C4-2B (cell line): ENCODE measurements at regions not wholly inside any gene's neighbourhood (a gene's known extent, or its start where the extent isn't known, plus 50 kb on each side); places are given as distances from the start of the nearest gene placed in this dataset.

ENCODE experiments used
- H3K27ac ChIP-seq: fragments of 450-650 bp; 2 replicates; pipeline ENCODE4 v1.5.1; 2017
- ZFX ChIP-seq: fragments of 450-650 bp; IDR thresholded peaks from 2 replicates; pipeline ENCODE4 v1.6.1; 2017
- TF ChIP-seq, protein P1 (sequence below): fragments of 450-650 bp; conservative IDR thresholded peaks from 2 replicates; pipeline ENCODE4 v1.5.1; 2017; ENCODE audit warnings: mild to moderate bottlenecking

DNA sequence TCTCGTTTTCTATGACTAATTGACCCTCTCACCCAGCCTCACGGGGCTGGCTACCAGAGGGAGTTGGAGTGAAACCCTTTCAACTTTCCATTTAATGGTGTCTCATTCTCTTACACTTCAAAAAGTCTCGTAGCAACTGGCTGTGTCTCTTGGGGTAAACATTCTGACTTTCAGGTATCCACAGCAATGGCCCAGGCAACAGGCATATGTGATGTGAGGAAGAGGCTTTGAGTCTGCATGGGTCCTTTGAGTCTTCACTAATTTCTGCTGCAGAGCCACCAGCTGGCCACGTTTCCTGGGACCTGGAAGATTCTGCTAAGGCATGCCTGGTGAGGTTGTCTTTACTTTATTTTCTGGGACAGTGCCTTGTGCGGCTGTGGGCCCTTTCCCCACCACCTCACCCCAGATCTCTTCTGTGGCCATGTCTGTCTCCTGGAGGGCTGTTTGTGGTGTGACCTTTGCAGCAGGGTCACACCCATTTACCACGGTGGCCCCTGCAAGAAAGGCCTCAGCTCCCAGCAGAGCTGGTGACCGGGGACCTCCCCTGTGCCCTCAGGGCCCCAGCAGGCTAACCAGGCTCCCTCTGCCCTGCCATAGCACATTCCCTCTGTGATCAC is 112.5 kb upstream of the FRG1 start:
- no peak for TF ChIP-seq ZFX
- TF ChIP-seq, protein P1, sequence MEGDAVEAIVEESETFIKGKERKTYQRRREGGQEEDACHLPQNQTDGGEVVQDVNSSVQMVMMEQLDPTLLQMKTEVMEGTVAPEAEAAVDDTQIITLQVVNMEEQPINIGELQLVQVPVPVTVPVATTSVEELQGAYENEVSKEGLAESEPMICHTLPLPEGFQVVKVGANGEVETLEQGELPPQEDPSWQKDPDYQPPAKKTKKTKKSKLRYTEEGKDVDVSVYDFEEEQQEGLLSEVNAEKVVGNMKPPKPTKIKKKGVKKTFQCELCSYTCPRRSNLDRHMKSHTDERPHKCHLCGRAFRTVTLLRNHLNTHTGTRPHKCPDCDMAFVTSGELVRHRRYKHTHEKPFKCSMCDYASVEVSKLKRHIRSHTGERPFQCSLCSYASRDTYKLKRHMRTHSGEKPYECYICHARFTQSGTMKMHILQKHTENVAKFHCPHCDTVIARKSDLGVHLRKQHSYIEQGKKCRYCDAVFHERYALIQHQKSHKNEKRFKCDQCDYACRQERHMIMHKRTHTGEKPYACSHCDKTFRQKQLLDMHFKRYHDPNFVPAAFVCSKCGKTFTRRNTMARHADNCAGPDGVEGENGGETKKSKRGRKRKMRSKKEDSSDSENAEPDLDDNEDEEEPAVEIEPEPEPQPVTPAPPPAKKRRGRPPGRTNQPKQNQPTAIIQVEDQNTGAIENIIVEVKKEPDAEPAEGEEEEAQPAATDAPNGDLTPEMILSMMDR: no peak
- H3K27ac ChIP-seq: no peak overlapping the region

DNA sequence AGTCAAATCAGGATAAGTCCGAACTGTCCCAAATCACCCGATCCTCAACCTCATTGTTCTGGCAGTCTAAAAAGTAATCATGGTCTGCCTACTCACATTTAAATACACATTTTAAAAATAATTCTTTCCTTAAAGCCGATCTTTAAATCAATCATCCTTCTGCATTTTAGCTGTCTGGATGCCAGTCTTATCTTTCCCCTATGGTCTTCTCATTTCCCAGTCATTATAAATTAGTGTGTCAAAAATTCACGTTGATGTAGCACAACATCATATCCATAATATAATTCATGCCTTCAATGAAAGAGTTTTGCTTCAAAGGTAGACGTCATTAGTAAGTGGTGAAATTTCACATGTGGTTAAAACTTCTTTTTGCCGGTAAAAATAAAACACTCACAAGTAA is 108.1 kb upstream of the FRG1 start:
- no peak overlapping the region for H3K27ac ChIP-seq
- no peak for TF ChIP-seq ZFX
- TF ChIP-seq, protein P1: no peak

DNA sequence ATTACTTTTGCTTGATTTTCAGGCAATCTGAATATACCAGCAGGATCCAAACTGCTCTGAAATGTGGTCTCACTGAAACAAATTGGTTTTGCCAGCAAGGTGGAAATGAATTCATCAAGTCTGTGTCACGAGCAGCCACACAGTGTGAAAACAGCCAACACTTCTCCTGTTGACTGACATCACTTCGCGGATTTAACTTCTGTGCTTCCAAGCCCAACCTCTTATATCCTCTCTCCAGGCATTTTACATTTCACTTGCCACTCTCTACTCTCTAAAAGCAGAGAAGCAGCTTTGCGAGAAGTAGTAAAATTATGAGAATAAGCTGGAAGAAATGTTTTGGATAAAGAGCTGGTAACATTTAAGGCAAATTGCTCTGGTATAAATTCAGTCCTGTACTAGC is 106.1 kb upstream of the FRG1 start:
- no peak for TF ChIP-seq ZFX
- H3K27ac ChIP-seq: no peak overlapping the region

DNA sequence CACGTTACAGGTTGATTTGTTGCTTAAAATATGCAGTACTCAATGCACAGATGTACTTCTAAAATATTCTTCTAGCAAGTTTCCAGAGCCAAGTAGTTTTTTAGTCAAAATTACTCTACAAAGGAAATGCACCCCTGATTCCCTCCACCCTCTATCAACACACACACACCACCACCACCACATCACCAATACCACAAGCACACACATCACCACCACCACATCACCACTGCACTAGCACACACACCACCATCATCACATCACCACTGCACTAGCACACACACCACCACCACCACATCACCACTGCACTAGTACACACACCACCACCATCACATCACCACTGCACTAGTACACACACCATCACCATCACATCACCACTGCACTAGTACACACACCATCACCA is 105.2 kb upstream of the FRG1 start:
- TF ChIP-seq ZFX: no peak
- TF ChIP-seq, protein P1: no peak
- H3K27ac ChIP-seq: no peak overlapping the region

DNA sequence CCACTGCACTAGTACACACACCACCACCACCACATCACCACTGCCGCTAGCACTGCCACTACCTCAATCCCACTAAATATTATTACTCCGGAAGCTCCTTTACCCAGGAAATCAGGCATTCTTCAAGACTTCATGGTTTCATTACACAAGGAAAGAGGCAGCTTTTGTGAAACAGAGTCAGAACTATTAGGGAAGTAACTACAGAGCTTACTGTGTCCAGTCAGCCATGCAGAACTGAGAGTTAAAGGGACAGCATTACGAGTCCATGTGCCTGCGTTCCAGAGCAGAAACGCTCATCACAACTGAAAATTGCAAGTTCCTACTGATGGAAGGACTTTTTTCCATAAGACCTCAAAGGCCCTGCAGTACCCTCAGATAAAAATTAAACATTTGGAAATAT is 103.2 kb upstream of the FRG1 start:
- no peak for TF ChIP-seq ZFX
- TF ChIP-seq, protein P1: no peak
- H3K27ac ChIP-seq: no peak overlapping the region

DNA sequence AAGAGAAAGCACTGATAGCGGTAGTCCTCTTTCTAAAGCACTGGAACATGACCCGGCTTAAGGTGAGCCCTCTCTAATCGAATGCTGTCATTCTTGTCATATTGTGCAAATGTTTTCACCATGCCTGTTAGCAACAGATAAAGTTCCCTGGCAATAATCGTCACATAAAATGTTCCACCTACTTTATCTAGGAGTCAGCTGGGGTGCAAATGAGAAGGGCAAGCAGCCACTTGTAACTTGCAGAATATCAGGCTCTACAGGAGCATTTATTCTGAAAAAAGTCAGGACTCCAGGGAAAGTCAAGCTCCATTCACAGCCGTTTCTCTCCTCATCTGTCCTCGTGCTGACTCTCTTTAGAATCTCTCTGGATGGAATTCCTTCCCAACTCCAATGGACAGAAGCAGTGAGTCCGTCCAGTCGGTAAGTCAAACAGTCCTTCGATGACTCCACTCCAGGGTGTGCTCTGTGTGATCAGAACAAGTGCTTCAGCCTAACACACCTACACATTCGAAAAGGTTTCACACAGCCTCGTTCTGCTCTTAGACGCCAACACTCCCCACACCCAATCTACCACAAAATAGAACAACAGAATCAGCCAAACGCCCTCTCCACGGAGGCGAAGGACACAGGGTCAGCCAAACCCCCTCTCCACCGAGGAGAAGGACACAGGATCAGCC is 101.7 kb upstream of the FRG1 start:
- no peak overlapping the region for H3K27ac ChIP-seq
- TF ChIP-seq ZFX: no peak
- TF ChIP-seq, protein P1: no peak

DNA sequence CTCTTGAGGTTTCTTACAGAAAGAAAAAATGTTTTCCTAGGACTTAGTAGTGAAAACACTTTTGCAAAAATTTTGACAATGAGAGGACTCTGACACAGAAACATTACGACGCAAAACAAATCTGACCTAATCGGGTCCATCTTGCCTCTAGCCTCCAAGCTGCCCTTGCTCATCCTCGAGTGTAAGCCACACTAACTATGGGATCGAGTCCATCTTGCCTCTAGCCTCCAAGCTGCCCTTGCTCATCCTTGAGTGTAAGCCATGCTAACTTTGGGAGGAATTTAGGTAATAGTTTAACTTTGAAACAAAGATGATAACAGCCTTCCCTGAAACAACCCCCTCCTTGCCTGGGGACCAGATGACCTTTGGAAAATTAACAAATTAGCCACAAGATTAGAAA is 100.3 kb upstream of the FRG1 start:
- H3K27ac ChIP-seq: no peak overlapping the region
- TF ChIP-seq, protein P1: no peak
- TF ChIP-seq ZFX: no peak

DNA sequence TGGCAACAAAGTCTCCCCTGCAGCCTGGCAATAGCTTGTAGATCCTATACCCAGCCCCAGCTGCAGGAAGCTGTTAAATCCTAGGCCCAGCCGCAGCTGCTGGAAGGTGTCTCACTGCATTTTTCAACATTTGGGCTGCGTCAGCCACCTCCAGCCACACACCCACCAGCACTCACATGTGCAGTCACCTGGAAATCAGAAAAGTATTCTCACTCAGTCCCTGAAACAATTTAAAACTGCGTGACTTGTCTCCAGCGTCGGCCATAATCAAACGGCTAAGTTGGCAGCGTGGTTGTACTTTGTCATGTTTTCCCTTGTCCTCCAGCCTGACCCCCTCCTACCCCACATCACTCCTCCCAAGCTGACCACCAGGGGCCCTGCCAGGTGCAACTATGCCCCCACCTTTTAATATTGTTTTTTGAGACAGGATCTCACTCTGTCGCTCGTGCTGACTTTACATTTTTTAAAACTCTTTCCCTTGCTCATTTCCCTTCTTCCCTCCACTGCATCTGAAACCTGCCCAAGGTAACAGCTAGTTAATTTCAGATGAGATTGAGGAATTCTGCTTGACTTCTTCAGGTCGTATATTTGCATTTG is 97.2 kb upstream of the FRG1 start:
- H3K27ac ChIP-seq: no peak overlapping the region
- TF ChIP-seq ZFX: no peak
- TF ChIP-seq, protein P1: no peak
